Left ventricle myocardium inferior (tissue), 1 donor: ENCODE measurements at regions not wholly inside any gene's neighbourhood (a gene's known extent, or its start where the extent isn't known, plus 50 kb on each side); places are given as distances from the start of the nearest gene placed in this dataset.

Experiments used
- DNase-seq: peaks from one replicate; pipeline ENCODE4 v3.0.0-alpha.2; 2020
- H3K27ac ChIP-seq: fragments of 200-600 bp; replicated peaks from 2 replicates; pipeline ENCODE4 v1.8.0; 2021
- H3K27me3 ChIP-seq: fragments of 200-600 bp; 2 replicates; pipeline ENCODE4 v1.8.0; 2021; ENCODE audit warnings: low read depth
- H3K36me3 ChIP-seq: fragments of 200-600 bp; 2 replicates; pipeline ENCODE4 v1.8.0; 2021
- H3K4me1 ChIP-seq: fragments of 200-600 bp; 2 replicates; pipeline ENCODE4 v1.8.0; 2021
- H3K4me3 ChIP-seq: fragments of 200-600 bp; 2 replicates; pipeline ENCODE4 v1.8.0; 2021; ENCODE audit warnings: mild to moderate bottlenecking, moderate library complexity
- H3K9me3 ChIP-seq: fragments of 200-600 bp; replicated peaks from 2 replicates; pipeline ENCODE4 v1.8.0; 2021
- CTCF ChIP-seq: fragments of 200-600 bp; IDR thresholded peaks from 2 replicates; pipeline ENCODE4 v1.8.0; 2021; ENCODE audit warnings: antibody characterized with exemption, mild to moderate bottlenecking, borderline replicate concordance
- intact Hi-C: fragments of 100-400 bp; cut with micrococcal nuclease; formaldehyde crosslinking; loops from one replicate; pipeline ENCODE4 v1.11.0; 2022
- donor health status: DM: no; HTN: yes; CAD: no; lungs with severe emphysema.

DNA sequence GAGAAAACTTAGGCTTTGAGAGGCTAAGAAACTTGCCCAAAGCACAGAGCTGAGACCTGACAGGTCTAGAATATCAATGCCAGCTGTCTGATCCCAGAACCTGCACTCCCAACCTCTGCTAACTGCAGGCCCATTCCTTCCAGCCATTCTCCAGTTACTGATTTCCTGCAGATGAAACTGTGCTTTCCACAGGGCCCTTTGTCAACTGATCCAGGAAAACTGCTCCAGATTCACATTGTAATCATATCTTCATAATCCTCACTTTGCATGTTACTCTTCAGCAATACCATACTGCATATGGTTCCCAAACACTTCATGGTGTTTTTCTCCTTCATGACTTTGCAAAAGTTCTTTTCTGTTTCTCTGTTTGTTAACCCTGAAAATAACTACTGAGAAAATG, 100.6 kb downstream of the RAP2A start:
- no peaks in the 10 kb centered on the region for H3K36me3 ChIP-seq
- H3K9me3 ChIP-seq: no peaks in the 10 kb centered on the region
- H3K4me1 ChIP-seq: peaks cover 3% of the 10 kb centered on the region
- no peak overlapping the region for H3K4me3 ChIP-seq
- no peak for DNase-seq
- no peaks in the 10 kb centered on the region for H3K27me3 ChIP-seq
- TF ChIP-seq CTCF: no peak
- intact Hi-C loops: no loop called here
- no peak overlapping the region for H3K27ac ChIP-seq

DNA sequence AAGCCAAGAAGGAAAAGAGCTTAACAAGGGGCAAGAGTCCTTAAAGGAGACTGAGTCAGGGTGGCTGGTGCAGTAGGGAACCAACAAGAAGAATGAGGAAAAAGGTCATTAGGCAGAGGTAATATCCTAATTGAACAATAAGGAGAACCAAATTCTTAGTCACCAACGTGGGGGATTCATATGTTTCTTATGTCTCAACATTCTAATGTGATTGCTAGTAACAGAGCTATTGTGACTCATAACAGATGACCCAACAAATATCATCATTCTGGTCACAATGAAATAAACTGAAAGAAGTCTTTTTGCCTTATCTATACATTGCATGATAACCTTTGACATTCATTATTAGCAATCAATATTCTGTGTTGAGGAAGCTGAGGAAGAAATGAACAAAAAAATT, 101.6 kb downstream of the RAP2A start:
- H3K36me3 ChIP-seq: no peaks in the 10 kb centered on the region
- intact Hi-C loops: no loop called here
- H3K4me1 ChIP-seq: peaks cover 13% of the 10 kb centered on the region
- no peaks in the 10 kb centered on the region for H3K27me3 ChIP-seq
- no peak for TF ChIP-seq CTCF
- no peak overlapping the region for H3K27ac ChIP-seq
- no peaks in the 10 kb centered on the region for H3K9me3 ChIP-seq
- no peak for DNase-seq
- no peak overlapping the region for H3K4me3 ChIP-seq

DNA sequence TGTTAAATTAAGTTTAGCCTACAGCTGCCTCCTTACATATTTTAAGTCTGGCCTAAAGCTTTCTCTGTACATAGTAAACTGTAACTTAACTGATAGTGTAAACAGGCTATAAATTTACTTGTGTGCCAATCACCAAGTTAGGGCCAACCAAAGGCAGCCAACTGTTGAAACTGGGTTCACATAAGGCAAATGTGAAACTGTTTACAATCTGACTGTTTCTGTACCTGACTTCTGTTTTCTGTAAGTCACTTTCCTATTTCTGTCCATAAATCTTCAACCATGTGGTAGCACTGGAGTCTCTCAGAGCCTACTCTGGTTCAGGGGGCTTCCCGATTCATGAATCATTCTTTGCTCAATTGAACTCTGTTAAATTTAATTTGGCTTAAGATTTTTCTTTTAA, 103.1 kb downstream of the RAP2A start:
- no peak for TF ChIP-seq CTCF

DNA sequence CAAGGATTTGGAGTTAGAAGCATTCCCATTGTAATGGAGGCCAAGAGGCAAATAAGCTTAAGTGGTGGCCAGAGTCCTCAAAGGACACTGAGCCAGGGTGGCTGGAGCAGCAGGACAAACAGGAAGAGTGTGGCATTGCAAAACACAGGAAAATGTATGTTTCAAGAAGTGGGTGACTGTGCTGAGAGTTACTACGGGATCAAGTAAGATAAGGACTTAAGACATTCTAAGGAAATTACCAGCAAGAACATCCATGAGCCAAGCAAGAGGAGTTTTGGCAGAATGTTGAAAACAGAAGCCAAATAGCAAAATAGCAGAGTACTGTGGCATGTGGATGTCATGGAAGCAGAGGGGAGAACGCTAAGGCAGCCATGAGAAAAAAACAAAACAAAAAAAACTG, 104.2 kb downstream of the RAP2A start:
- Histone ChIP-seq H3K4me1 (peaks cover 39% of the 10 kb centered on the region), H3K36me3 (no peaks in the 10 kb centered on the region), H3K9me3 (no peaks in the 10 kb centered on the region), H3K27ac (no peak overlapping the region), H3K27me3 (no peaks in the 10 kb centered on the region), H3K4me3 (no peak overlapping the region)
- intact Hi-C loops: no loop called here
- no peak for TF ChIP-seq CTCF
- no peak for DNase-seq

More for the DNA sequence above, 103.1 kb downstream of the RAP2A start:
- Histone ChIP-seq H3K4me1 (peaks cover 28% of the 10 kb centered on the region), H3K27ac (no peak overlapping the region), H3K9me3 (no peaks in the 10 kb centered on the region), H3K36me3 (no peaks in the 10 kb centered on the region), H3K27me3 (no peaks in the 10 kb centered on the region), H3K4me3 (no peak overlapping the region)
- intact Hi-C loops: no loop called here
- DNase-seq: no peak

GRCh38 chr13:97539651-97540610, 106.0 kb downstream of the RAP2A start:
- Histone ChIP-seq H3K36me3 (no peaks in the 10 kb centered on the region), H3K4me1 (peaks cover 40% of the 10 kb centered on the region), H3K4me3 (no peak overlapping the region), H3K27me3 (no peaks in the 10 kb centered on the region), H3K27ac (peak overlapping the region; percentile 28), H3K9me3 (no peaks in the 10 kb centered on the region)
- DNase-seq: no peak
- intact Hi-C loops: no loop called here
- no peak for TF ChIP-seq CTCF
